Fibroblast of skin of scalp (primary cell): ENCODE measurements at regions not wholly inside any gene's neighbourhood (a gene's known extent, or its start where the extent isn't known, plus 50 kb on each side); places are given as distances from the start of the nearest gene placed in this dataset.

Experiments
- DNase-seq: peaks from one replicate; pipeline ENCODE4 v3.0.0-alpha.2; 2013

DNA sequence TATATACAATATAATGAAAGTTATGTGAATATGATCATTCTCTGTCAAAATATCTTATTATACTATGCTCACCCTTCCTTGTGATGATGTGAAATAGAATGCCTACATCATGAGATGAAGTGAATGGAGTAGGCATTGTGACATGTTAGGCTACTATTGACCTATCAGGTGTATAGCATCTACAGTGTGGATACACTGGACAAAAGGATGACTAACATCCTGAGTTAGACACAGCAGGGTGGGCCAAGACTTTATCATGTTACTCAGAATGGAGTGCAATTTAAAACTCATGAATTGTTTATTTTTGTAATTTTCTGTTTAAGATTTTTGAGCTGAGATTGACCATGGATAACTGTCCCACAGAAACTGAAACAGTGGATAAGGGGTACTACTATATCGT, 53.4 kb upstream of the NAV3 start:
- no peak for DNase-seq

DNA sequence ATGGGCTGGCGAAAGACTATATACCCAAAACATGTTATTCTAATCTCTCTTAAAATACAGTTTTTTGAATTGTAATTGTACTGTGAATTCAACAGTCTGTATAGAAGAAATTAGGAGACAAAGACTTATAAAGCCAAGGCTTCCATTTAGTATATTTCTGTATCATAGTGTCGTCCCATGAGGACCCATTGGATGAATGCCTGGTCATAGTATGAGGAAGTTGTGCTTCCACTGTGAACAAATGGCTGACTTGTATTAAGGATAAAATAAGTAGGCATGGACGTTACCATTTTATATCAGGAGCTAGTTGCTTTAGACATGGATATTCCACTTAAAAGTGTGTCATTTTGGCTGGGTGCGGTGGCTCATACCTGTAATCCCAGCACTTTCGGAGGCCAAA, 55.9 kb upstream of the NAV3 start:
- no peak for DNase-seq

DNA sequence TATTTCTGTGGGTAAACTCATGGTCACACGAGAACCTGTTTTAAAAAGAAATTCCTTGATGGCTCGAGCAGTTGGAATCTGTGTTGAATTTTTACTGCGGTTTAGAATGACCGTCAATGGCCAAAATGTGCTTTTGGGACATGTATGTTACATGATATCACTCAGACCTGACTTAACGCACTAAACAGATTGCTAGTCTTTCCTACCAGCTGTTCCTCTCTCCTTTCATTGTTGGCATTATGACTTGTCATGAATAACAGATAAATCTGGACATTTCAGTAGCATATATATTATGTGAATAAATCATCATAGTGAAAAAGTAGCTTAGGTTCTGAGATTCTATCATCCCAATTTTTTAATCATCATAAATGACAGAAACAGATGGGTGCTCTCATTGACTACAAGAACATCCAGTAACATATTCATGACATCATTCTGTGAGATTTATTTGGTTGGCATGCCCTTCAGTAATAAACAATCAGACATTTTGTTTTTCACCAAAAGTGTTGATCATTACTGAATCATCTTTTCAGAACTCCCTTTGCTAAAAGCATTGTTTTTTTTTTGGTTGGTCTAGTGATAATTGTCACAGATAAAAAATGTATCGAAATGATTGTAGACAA, 57.9 kb upstream of the NAV3 start:
- no peak for DNase-seq

DNA sequence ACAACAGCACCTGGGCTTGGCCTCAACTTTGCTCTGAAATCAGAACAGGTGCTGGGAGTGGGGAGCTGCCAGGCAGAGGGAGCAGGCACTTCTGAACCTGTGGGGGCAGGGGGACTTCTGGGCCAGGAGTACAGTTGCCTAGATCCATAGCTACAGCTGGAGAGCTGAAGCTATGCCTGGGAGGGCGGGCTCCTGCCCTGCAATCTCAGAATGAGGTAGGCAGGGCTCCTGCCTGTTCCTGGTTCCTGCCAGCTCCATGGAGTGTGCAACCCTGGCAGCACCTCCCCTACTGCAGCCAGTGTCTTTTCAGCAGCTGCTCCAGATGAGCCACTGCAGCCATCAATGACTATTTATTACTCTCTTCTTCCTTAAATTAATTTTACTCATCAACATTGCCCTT, 62.1 kb upstream of the NAV3 start:
- DNase-seq = no peak

DNA sequence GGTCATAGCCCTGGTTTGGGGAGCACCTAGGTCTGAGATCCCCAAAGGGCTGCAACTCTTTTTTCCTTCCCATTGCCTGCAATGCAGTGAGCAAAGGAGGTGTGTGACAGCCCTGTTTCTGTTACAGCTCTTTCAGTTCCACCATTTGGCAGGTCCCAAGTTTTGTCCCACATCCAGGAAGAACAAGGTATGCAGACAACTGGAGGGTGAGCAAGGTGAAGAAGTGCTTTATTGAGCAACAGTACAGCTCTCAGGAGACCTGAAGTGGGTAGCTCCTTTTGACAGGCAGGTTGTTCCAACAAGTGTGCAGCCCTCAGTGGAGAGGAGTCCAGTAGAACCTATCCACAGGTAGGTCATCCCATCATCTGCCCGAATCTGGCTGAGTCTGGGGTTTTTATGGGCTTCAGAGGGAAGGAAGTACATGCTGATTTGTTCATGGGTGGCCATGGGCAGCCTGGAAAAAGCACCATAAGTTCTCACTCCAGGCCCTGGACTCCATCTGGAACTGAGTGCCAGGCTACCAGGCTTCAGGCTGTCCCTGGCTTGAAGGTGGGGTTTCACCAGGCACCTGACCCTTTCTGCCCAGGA, 62.8 kb upstream of the NAV3 start:
- DNase-seq = no peak

DNA sequence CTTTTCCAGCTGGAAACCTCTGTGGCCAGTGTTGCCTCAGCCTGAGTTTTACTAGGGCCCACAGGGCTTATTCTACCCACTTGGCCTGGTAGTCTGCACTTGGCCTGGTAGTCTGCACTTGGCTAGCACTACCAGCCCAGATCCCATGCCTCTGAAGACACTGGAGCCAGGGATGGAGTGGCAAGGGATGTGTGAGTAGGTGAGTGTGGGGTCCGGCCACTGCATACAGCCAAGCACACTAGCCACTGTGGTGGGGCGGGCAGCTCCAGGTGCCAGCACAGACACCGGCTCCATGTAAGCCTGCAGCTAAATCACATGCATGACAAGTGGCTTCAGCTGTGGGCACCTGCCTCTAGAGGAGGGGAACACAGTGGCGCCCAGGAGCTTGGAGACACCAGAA, 63.4 kb upstream of the NAV3 start:
- no peak for DNase-seq

DNA sequence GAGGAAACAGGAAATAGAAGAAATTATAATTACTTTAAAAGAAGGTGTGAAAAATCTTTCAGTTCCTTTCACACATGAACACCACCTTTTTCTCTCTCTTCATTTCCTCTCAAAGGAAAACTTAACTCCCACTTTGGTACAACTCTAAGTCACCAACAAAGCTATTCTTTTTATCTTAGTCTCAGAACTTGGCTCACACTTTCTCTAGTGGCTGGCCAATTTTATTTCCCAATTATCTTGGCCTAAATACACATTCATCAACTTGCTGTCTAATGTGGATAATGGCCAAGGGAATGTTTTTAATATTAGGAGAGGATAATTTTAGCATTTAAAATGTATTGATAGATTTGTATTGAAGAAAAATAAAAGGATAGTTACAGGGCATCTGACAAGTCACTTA, 64.5 kb upstream of the NAV3 start:
- DNase-seq = no peak

DNA sequence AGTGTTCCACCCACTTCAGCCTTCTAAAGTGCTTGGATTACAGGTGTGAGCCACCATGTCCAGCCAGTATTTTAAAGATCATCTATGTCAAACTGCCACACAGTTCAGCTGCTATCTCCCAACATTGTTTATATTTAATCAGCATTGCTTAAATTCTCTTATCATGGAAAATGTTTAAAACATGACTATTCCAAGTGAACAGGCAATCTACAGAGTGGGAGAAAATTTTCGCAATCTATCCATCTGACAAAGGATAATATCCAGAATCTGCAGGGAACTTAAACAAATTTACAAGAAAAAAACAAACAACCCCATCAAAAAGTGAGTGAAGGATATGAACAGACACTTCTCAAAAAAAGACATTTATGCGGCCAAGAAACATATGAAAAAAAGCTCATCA, 69.4 kb upstream of the NAV3 start:
- DNase-seq = no peak

DNA sequence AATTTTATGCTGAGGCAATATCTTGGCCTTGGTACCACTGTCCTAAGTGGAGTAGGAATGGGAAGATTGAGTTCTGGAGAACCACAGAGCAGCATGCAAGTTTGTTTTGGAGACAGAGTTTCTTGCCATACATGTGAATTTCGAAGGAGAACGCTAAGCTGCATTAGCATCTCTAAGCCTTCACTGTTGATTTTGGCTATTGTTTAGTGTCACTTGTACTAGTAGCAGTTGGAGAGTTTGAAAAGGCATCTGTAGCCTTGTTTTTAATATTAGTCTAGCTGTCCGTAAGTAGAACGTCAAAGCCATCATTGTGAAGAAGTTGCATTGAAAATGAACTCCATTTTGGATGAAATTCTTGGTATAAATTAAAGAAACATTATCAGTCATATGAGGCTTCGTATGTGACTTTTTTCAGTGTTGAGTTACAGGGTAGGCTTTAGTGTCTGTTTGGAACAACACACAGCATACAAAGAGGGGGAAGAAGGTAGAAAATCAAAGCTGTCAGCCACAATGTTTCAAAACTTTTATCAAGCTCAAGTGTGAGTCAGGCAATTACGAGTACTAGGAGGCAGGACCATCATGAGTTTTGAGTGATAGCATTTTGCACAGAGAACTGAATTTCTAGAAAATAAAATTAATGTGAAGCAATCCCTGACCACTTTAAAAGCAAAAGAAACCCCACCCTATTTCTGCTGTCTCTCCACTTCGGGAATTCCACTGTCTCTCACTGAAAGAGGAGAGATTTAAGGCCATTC, 70.2 kb upstream of the NAV3 start:
- no peak for DNase-seq

DNA sequence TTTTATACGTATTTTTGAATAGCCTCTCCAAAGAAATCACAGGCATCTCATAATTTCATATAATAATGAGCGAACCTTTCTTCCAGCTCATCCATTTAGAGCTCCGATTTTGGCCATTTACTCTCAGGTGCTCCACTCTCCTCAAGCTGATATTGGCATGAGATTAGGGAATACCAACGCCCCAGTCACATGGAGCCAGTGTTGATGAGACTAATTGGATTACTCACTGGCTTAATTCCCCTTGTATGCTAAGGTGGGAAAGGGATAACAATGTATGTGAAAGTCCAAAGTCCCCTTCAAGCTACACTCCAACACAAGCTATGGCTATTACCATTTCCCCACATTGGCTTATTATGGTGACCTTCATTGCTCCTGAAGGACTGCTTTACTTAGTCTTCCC, 76.6 kb upstream of the NAV3 start:
- no peak for DNase-seq

DNA sequence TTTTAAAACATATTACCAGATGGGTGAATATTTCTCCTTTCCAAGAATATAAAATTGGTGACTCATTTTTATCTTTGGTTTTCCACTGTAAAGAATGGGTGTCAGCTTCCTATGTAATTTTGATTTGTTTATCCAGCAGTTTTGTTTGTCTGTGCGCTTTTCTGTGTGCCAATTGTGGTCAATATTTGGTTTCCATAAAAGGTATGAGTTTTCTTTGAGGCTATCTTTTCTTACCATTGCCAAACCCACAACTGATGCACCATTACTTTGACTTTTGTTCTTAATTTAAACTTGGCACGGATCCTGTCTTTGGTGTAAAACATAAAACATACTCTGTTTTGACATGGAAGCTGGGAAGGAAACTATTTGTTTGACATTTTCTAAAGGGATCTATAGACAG, 78.8 kb upstream of the NAV3 start:
- DNase-seq = peak; percentile 79

DNA sequence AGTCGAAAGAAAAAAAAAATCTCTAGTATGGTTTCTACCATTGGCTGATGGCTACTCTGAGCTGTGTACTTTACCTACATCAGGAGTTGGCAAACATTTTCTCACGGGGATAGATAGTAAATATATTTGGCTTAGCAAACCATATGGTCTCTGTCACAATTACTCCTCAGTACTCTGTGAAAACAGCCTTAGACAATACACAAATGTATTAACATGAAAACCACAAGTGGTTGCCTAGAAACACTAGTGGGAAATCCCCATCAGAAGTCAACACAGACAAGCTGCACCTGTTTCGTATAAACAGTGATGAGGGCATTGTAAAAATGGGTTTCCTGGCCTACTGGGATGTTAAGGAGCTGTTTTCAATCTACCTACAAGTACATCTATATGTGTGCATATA, 84.6 kb upstream of the NAV3 start:
- no peak for DNase-seq

DNA sequence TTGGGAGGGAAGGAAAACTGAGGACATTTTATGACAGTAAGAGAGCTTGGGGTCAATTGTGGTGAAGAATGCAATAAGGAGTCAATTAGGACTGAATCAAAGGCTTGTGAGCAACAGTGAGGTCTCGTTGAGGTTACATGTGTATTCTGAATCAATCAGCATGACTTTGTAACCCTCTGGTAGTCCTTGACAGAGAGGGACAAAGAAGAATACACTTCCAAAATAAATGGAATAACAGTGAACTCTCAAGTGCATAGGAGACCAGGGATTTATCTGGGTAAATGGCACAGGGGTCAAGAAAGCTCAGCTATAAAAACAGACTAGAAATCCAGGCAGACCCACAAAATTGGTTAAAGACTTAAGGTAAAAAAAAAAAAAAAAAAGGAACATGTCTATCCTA, 85.1 kb upstream of the NAV3 start:
- DNase-seq = no peak

DNA sequence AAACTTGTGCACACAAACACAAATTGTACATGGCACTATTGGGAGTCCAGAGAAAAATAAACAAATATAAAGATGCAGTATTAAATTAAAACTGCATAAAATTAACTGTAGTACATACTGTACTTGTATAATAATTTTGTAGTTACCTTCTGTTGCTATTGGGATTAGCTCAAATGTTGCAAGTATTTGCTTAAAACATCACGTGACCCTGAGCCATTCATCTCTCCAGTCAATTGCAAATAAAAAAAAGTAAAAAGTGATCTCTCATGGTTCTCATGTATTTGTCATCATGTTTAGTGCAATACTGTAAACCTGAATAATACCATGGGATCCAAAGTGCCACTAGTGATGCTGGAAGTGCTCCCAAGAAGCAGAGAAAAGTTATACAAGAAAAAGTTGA, 88.1 kb upstream of the NAV3 start:
- no peak for DNase-seq

DNA sequence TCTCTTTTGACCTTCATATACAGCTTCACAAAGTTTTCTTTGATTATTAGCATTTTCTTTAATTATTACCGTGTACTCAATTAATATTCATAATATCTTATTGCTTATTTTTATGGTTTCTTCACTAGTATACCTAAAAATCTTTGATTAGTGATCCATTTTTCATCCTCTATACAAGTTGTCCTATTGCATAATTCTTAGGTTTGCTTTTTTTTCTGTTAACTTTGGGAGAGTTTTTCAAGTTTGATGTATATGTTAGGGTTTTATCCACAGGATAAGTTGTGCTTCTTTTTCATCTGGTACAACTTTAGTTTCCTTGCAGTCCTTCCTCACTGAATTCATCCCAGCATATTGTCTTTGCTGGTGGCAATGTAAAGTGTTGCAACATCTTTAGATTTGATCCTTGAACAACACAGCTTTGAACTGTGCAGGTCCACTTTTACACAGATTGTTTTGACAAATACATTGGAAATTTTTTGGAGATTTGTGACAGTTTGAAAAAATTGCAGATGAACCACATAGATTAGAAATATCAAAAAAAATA, 88.6 kb upstream of the NAV3 start:
- no peak for DNase-seq

DNA sequence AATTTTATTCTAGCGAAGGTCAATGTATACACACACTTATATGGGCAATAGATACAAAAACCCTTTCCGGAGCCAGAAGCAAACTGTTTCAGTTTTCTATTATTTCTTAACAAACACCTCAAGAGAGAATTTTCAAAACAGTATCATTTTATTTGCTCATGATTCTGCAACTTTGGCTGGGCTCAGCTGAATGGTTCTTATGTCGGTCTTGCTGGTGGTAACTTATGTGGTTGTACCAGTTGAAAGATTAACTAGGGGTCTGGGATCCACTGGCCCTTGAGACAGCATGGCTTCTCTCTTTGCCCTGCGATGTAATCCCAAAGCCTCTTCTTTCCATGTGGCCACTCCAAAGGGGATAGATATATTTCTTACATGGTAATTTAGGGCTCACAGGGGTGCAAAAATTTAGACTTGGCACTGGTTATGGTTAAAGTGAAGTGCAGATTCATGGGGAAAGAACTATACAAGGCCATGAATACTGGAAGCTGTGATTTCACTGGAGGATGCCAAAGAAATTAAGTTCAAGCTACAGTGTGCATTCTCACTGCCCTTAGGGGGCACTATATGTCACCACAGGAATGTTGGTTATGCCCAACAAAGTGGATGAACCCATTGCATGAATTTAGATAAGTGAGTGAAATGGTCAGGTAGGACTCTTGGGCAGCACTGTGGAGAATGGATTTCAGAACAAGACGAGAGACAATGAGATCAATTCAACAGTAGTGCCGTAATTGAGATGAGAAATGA, 94.3 kb upstream of the NAV3 start:
- no peak for DNase-seq

DNA sequence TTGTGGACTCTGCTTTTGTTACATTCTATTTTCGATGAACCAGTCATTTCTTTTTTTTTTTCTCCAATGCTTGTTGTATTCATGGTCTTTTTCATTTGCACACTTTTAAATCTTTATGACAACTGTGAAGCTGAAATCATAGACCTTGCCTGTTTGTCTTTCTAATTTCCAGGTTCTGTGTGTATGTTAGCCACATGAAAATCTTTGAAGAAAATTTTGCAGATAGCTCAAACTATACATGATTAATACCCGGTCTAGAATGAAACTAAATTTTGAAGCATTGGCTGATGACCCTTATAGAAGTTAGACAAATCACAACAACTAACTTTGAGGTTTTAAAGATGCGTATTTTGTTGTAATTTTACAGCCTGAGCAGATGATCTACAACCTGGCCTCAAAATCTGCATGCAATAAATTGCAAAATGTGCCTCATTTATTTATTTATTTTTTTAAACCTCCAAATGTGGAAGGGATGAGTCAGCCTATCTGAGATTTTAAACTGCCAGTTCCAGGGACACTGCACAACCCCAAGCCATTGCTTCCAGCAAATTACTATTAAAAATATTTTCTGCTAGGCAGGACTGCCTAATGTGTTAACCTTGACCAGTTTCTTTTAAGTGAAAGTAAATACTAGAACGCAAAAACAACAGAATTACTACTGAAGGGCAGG, 96.3 kb upstream of the NAV3 start:
- peak; percentile 48 for DNase-seq

DNA sequence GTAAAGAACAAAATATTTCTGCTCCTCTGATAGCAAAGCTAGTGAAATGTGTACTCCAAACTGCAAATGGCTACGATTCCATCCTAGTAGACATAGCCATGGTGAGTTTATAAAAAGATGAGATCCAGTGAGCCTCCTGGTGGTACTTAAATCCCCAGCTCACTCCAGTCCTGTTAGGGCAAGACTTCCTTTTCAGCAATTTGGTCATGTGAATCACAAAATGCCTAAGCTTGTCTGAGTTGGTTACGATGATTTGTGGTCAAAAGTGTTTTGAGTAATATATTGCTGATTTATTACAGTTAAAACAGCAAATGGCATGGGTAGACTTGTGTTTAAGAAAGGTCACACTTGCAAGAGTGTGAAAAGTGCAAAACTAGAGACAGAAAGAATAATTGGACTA, 102.7 kb upstream of the NAV3 start:
- no peak for DNase-seq

DNA sequence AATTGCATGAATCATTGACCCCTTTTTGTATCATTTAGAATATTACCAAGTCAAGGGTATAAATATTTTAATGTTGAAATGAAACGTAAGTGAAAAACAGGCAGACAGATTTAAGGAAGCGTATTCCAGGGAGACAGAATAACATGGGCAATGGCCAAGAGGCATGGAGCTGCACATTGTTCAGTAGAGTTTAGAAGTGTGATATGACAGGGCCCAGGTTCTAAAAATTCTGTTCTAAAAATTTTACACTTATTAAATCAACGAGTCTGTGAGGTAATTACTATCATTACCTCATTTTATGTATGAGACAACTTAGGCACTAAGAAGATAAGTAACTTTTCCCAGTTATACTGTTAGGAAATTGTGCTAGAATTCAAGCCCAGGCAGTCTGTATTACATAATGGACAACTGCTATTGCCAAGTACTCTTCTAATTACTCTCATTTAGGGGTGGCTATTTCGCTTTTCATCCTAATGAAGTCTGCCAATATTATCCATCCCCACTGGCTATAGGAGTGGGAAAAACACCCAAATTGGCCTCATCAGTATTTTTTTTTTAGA, 103.2 kb upstream of the NAV3 start:
- no peak for DNase-seq

DNA sequence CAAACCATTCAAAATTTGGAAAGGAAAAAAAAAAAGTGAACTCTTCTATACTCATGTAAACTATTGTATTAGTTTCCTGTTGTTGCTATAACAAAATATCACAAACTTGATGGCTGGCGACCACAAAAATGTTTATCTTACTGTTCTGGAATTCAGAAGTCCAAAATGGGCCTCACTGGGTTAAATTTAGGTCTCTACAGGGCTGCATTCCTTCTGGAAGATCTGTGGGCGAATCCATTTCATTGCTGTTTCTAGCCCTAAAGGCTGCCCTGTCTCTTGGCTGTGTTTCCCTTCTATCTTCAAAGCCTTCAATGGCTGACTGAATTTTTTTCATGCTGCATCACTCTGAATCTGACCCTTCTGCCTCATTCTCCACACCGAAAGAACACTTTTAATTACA, 105.1 kb upstream of the NAV3 start:
- DNase-seq = peak; percentile 89

DNA sequence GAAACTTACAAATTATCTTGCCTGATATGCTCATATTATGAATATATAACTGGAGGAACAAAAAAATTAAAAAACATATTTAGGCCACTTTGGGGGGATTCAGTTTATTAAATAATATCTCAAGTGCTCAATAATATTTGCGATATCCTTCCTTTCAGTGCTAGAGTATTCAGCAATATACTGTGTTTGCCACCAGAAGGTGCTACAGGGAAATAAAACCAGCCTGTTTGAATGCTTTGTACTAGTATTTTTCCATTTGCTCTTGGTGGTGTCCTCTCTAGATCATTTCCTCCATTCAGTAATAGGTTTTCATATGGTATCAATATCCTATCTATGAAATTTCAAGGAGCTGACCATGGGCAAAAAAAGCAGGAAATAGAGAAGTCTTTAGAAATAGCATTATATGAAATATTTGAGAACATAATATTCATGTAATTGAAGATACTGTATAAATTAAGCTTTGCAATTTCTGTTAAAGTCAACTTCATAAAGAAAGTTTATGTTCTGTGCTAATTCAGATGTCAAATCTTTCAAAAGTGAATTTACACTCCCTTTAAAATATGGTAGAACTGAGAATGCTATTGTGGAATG, 106.2 kb upstream of the NAV3 start:
- DNase-seq = peak; percentile 56

DNA sequence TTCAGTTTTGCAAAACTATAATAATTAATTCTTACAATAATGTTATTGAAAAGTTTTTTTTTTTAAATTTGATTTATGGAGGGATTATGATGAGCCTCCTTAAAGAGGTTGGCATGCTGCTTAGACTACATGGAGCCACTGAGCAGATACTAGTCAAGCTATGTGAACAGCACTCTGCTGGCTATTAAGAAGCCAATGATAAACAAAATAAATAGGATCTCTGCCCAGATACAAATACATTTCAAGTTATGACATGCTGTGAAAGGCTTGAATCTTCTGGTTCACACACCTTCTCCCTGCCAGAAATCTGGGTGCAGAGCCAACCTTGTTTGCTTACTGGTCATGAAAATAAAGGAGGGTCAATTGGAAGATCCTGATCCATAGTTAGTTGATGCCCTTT, 107.4 kb upstream of the NAV3 start:
- no peak for DNase-seq
